ENCODE measurements at regions not wholly inside any gene's neighbourhood (a gene's known extent, or its start where the extent isn't known, plus 50 kb on each side); places are given as distances from the start of the nearest gene placed in this dataset.

DNA sequence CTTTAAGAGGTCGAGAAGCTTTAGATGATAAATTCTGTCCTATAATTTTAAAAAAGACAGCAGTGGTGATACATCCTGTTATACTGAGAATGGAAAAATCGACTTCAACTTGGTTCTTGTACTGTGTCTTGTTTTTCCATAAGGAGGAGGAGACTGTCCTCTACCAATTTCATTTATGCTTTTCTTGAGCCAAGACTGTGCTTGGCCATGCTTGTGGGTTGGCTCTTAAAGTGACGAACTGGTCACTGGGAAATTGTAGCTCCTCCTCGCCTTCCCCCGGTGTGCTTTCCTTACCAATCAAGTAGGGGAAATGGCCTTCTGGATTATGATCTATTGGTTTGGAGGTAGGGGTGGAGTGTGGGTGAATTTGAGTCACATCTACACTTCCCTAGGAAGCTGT lies 67.1 kb upstream of the HSPB3 start:
- H3K4me3 Mint-ChIP-seq, result no peak overlapping the region
- H3K36me3 Mint-ChIP-seq (ENCODE audit: low read depth), result no peaks in the 10 kb centered on the region
- peaks cover 3% of the 10 kb centered on the region for H3K9me3 Mint-ChIP-seq
- H3K27ac Mint-ChIP-seq, result no peak overlapping the region
- ATAC-seq (ENCODE audit: low read depth) (no peak), DNase-seq (no peak)
- CTCF ChIA-PET, result no interaction called here
- no peaks in the 10 kb centered on the region for H3K4me1 Mint-ChIP-seq
- intact Hi-C loops (cut with micrococcal nuclease), result no loop called here
- TF ChIP-seq, protein P1, sequence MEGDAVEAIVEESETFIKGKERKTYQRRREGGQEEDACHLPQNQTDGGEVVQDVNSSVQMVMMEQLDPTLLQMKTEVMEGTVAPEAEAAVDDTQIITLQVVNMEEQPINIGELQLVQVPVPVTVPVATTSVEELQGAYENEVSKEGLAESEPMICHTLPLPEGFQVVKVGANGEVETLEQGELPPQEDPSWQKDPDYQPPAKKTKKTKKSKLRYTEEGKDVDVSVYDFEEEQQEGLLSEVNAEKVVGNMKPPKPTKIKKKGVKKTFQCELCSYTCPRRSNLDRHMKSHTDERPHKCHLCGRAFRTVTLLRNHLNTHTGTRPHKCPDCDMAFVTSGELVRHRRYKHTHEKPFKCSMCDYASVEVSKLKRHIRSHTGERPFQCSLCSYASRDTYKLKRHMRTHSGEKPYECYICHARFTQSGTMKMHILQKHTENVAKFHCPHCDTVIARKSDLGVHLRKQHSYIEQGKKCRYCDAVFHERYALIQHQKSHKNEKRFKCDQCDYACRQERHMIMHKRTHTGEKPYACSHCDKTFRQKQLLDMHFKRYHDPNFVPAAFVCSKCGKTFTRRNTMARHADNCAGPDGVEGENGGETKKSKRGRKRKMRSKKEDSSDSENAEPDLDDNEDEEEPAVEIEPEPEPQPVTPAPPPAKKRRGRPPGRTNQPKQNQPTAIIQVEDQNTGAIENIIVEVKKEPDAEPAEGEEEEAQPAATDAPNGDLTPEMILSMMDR (IDR thresholded peaks at IDR 0.05), result no peak
- peaks cover 8% of the 10 kb centered on the region for H3K27me3 Mint-ChIP-seq
- POLR2A ChIA-PET, result no interaction called here

GRCh38 chr5:54387659-54388232 lies 67.8 kb upstream of the HSPB3 start:
- POLR2A ChIA-PET, result no interaction called here
- ATAC-seq (ENCODE audit: low read depth), result no peak
- intact Hi-C loops (cut with micrococcal nuclease), result no loop called here
- H3K4me3 Mint-ChIP-seq, result no peak overlapping the region
- DNase-seq, result no peak
- H3K27ac Mint-ChIP-seq, result no peak overlapping the region
- no peaks in the 10 kb centered on the region for H3K4me1 Mint-ChIP-seq
- TF ChIP-seq, protein P1 (IDR thresholded peaks at IDR 0.05), result no peak
- CTCF ChIA-PET, result no interaction called here
- H3K36me3 Mint-ChIP-seq (ENCODE audit: low read depth), result no peaks in the 10 kb centered on the region
- peaks cover 11% of the 10 kb centered on the region for H3K27me3 Mint-ChIP-seq
- H3K9me3 Mint-ChIP-seq, result peaks cover under 1% of the 10 kb centered on the region

DNA sequence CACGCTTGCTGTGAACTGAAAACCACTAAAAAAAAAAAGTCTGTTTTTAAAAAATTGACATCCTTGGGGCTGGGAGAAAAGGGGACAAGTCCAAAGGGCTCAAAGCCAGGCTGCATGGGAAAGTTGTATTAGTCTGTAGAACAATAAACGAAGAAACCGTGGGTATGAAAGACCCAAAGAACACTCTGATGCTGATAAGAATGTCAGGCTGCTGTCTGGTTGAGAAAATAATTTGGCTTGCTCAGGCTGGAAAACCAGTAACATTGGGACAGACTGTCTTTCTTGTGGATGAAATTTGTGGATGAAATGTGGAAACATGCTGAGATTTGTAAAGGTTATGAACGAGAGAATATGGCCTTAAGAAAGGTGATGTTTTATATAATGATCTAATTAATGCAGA lies 68.5 kb upstream of the HSPB3 start:
- Mint-ChIP-seq H3K4me1 (no peaks in the 10 kb centered on the region), H3K27ac (no peak overlapping the region), H3K9me3 (no peaks in the 10 kb centered on the region), H3K27me3 (peaks cover 11% of the 10 kb centered on the region), H3K36me3 (ENCODE audit: low read depth) (no peaks in the 10 kb centered on the region), H3K4me3 (no peak overlapping the region)
- ChIA-PET POLR2A (no interaction called here), CTCF (no interaction called here)
- intact Hi-C loops (cut with micrococcal nuclease), result no loop called here
- TF ChIP-seq, protein P1 (IDR thresholded peaks at IDR 0.05), result no peak
- no peak for ATAC-seq (ENCODE audit: low read depth)
- DNase-seq, result no peak

DNA sequence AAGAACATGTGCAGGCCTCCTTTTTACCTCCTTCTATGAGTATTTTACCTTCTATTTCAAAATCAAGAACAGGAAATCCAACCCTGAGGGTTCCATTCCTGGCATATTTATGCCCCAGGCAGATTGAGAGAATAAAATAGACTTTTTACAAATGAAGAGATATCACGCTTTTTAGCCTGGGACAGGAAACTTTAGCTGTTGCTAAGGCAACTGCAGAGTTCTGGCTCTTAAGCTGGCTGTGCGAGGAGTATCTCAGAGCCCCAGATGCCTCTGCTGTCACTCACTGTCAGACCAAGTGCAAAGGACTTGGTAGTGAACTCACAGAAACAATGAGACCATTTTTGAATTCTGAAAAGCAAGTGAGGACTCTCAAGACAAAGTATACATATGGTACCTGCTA lies 69.5 kb upstream of the HSPB3 start:
- Mint-ChIP-seq H3K36me3 (ENCODE audit: low read depth) (no peaks in the 10 kb centered on the region), H3K4me3 (no peak overlapping the region), H3K4me1 (no peaks in the 10 kb centered on the region), H3K9me3 (no peaks in the 10 kb centered on the region), H3K27ac (no peak overlapping the region), H3K27me3 (peaks cover 11% of the 10 kb centered on the region)
- POLR2A ChIA-PET, result no interaction called here
- ATAC-seq (ENCODE audit: low read depth) (no peak), DNase-seq (no peak)
- CTCF ChIA-PET, result no interaction called here
- TF ChIP-seq, protein P1 (IDR thresholded peaks at IDR 0.05), result no peak
- intact Hi-C loops (cut with micrococcal nuclease), result no loop called here

DNA sequence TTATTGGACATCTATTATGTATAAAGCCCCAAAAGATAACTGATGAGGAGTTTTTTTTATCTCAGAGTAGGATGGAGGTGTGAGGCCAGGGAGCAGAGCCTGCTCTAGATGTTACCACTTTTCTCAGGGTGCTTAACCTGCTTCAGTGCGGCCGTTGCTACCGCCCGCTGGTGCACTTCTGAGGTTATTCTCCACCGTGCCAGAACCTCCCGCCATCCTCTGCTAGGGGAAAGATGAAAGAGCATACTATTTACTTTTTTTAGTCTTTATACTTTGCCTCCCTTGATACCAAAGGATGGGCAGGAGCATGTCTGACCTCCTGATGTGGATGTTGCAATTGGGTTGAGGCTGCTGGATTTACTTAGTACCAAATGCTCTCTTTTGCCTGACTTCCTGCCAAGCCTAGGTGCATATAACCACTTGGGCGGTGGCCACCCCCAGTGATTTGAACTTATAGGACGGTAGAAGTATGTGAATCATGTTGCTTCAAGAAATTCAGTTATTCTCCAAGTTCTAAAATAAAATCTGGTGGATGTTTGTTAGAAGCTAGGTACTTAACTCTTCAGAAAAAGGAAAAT lies 71.1 kb upstream of the HSPB3 start:
- no peak for DNase-seq
- H3K36me3 Mint-ChIP-seq (ENCODE audit: low read depth), result no peaks in the 10 kb centered on the region
- CTCF ChIA-PET, result no interaction called here
- no peak overlapping the region for H3K27ac Mint-ChIP-seq
- intact Hi-C loops (cut with micrococcal nuclease), result no loop called here
- POLR2A ChIA-PET, result no interaction called here
- peaks cover 14% of the 10 kb centered on the region for H3K27me3 Mint-ChIP-seq
- no peaks in the 10 kb centered on the region for H3K4me1 Mint-ChIP-seq
- H3K9me3 Mint-ChIP-seq, result no peaks in the 10 kb centered on the region
- no peak for ATAC-seq (ENCODE audit: low read depth)
- TF ChIP-seq, protein P1 (IDR thresholded peaks at IDR 0.05), result no peak
- H3K4me3 Mint-ChIP-seq, result no peak overlapping the region
